Left kidney (tissue), 1 donor: ENCODE measurements at regions not wholly inside any gene's neighbourhood (a gene's known extent, or its start where the extent isn't known, plus 50 kb on each side); places are given as distances from the start of the nearest gene placed in this dataset.

Experiments
- DNase-seq: peaks from one replicate; pipeline ENCODE4 v3.0.0-alpha.2; 2013

- no peak for DNase-seq
Observed at GRCh38 chr6:159479146-159479545, 213.9 kb downstream of the SOD2 start.

- no peak for DNase-seq
Observed at GRCh38 chr6:159473475-159474263, 219.4 kb downstream of the SOD2 start.

DNA sequence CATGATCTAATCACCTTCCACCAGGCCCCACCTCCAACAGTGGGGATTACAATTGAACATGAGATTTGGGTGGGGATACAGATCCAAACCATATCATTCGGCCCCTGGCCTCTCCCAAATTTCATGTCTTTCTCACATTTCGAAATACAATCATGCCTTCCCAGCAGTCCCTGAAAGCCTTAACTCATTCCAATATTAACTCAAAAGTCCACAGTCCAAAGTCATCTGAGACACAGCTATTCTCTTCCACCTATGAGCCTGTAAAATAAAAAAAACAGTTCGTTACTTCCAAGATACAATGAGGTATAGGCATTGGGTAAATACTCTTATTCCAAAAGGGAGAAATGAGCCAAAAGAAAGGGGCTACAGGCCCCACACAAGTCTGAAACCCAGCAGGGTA, 222.6 kb downstream of the SOD2 start:
- DNase-seq, result no peak

GRCh38 chr6:159469443-159469842, 223.6 kb downstream of the SOD2 start:
- no peak for DNase-seq

- no peak for DNase-seq
Observed at GRCh38 chr6:159468994-159469393, 224.0 kb downstream of the SOD2 start.

- no peak for DNase-seq
Observed at GRCh38 chr6:159467473-159468041, 225.5 kb downstream of the SOD2 start.

- DNase-seq, result no peak
Observed at GRCh38 chr6:159466926-159467325, 226.1 kb downstream of the SOD2 start.

- no peak for DNase-seq
Observed at GRCh38 chr6:159464816-159465215, 228.2 kb downstream of the SOD2 start.

- DNase-seq, result no peak
Observed at GRCh38 chr6:159463119-159463829, 229.8 kb downstream of the SOD2 start.

DNA sequence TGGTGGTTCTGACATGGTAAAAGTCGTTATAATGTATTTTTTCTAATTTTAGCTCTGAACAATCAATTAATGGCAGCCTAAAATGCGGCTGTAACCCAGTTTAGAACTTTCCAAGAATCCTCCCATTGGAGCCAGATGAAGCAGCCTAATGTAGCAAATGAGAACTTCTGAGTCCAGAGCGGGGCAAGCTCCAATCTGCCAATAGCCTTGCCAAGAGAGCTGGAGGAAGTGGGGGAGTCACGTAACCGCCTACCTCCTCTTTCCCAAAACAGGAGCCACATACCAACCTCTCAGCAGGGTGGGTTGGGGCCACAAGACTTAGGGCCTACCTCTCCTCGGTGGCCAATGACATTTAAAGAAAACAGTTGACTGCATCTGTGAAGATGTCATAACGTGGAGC, 230.6 kb downstream of the SOD2 start:
- DNase-seq, result no peak

- DNase-seq, result no peak
Observed at GRCh38 chr6:159461998-159462397, 231.0 kb downstream of the SOD2 start.

- no peak for DNase-seq
Observed at GRCh38 chr6:159461266-159461665, 231.8 kb downstream of the SOD2 start.

GRCh38 chr6:159460476-159460875, 232.6 kb downstream of the SOD2 start:
- DNase-seq, result no peak

DNA sequence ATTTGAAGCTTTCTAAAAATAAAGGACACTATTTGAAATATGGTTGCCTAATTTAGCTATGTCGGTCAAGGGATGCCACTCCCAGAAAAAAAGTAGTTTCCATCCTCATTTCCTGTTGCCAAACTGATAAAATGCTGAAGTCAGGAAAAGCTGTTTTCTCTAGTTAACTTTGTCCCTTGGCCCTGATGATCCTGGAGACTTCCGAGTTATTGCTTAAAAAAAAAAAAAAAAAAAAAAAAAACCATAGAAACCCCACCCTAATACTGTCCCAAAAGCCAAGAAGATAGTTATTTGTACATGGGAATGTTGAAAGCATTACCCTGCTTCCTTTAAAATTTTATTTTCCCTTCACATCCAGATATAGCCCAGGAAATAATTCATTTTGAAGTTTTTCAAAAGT, 236.7 kb downstream of the SOD2 start:
- DNase-seq, result no peak

DNA sequence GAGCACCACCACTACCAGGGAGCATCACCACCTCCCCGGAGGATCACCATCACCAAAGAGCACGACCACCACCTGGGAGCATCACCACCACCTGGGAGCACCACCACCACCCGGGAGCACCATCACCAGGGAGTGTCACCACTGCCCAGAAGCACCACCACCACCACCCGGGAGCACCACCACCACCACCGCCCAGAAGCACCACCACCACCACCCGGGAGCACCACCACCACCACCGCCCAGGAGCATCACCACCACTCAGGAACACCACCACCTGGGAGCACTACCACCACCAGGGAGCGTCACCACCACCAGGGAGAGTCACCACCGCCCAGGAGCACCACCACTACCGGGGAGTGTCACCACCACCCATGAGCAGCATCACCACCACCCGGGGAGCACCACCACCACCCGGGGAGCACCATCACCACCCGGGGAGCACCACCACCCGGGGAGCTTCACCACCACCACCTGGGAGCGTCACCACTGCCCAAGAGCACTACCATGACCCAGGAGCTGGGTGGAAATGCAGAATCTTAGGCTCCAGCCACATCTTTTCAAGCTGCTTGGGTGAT, 237.3 kb downstream of the SOD2 start:
- DNase-seq, result no peak

GRCh38 chr6:159450815-159451465, 242.1 kb downstream of the SOD2 start:
- no peak for DNase-seq

DNA sequence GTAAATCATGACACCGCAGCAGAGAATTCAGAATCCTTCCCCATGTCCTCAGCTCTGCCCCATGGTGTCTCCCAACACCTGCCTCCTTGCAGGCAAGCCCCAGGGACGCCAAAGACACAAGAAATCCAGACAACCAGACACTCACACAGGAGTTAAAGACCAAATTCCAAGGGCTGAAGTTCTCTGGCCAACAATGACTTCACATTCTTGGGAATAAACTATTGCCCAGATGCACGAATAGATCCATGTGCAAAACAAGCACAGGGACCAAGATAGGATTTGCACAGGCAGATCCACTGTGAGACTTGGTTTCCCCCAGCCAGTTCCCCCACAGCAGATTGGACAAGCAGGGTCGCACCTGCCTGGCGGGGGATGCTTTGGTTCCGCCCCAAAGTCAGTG, 246.7 kb downstream of the SOD2 start:
- DNase-seq, result no peak

DNA sequence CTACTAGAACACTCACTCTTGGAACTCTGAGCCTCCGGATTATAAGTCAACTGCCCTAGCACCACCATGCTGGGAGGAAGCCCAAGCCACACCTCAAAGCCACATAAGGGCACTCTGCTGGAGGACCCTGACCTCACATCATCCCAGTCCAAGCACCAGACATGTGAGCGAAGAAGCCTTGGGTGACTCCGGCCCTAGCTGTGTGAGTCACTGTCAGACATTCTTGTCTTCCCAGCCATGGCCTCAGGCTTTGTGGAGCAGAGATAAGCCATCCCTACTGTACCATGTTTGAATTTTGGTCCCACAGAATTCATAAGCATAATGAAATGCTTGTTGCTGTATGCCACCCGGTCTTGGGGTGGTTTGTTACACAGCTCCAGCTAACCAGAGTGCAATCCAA, 247.7 kb downstream of the SOD2 start:
- no peak for DNase-seq

DNA sequence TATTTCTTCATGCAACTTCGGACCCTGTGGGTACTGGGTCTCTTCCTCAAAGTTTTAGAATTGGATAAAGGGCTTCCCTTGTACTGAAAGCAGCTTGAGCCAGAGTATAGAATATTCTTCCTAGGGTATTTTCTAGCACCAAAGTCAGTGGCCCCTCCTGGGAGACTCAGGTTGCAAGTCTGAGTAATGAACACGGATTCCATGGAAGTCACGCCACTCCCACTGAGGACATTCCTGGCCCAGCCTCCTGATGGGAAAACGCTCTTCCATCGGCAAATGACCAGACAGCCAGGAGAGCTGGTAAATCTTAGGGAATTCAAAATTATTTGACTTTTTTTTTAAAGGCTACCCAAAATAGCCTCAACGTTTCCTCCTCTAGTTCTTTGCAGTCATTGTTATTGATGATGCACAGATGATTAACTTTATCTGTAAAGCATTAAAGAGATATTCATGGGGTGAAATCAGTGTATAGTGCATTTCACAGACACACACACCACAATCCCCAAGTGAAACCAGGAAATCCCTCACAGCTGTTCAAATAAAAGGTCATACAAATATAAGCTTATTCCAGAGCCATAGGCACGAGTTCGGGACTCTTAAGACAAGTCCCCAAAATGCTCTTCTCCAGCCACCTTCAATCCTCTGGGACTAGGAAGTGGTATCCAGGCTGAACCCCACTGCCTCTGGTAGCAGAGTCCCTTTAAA, 248.8 kb downstream of the SOD2 start:
- no peak for DNase-seq

- no peak for DNase-seq
Observed at GRCh38 chr6:159443417-159443920, 249.6 kb downstream of the SOD2 start.

- no peak for DNase-seq
Observed at GRCh38 chr6:159441704-159441981, 251.4 kb downstream of the SOD2 start.
